ENCODE measurements at regions not wholly inside any gene's neighbourhood (a gene's known extent, or its start where the extent isn't known, plus 50 kb on each side); places are given as distances from the start of the nearest gene placed in this dataset.

GRCh38 chr7:3168869-3169268 lies 125.2 kb upstream of the CARD11 start:
- TF ChIP-seq CTCF (conservative IDR thresholded peaks at IDR 0.05; ENCODE audit: low read depth, low read length) (no peak), EZH2 (IDR thresholded peaks at IDR 0.05; ENCODE audit: low read length, unreplicated experiment) (no peak)

Data from PC-3 (cell line).